ENCODE measurements at regions not wholly inside any gene's neighbourhood (a gene's known extent, or its start where the extent isn't known, plus 50 kb on each side); places are given as distances from the start of the nearest gene placed in this dataset.
"Not testable (repeated sequence)": the region's sequence is repeated elsewhere in the genome, so short reads cannot be mapped to it uniquely, and the experiment has no call there.

DNA sequence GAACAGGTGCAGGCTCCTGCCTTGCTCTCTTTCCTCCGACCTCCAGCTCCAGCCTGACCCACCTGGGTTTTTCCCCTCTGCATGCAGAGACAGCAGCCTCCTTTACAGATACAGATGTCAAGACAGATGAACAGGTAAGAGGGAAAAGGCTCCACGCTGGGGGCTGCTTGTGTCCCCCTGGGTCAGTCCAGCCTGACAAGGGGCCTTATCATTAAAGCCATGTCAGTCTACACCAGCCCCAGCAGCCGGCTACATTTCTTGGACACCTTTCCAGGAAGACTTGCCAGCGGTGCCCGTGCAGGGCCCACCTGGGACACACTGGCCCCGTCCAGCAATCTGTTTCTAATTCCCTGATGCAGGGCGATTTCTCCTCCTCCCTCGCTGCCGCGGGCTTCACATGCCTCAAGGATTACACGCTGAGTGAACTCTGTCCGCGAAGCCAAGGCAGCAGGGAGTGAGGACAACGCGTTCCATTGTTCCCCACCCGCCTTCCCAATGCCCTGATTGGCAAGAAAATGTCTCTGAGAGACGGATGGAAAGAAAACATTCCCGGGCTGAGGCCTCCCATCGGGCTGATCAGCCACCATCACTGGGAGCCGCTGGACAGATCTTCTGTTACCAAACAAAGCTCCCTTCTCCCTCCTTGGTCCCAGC, 184.7 kb downstream of the C16orf95 start:
- DNase-seq (ENCODE audit: low spot score), result no peak

DNA sequence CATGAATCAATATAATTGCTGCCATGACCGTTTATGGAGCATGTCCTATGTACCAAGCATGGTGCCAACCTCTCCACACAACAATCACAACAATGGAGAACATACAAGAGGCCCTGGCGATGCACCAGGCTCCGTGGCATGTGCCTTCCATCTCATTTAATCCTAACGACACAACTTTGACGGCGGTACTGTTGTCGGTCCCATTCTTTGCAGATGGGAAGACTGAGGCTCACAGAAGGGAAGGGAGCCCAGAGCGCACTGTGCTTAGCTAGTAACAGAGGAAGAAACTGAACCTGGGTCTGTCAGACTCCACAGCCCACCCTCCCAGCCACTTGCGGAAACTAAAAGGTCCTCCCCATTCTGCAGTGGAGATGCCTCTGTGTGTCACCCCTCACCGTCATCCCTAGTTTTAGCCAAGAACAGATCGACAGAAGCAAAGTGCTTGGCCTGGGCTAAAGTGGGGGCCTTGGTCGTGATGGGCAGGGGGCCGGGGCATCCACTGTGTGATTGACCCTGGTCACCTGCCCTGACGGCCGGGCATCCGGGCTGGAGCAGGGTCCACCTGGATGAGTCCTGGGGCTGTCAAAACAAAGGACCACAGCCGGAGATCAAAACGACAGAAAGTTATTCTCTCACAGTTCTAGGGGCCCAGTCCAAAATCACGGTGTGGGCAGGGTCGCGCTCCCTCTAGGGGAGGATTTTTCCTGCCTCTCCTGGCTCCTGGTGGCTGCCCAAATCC, 183.9 kb downstream of the C16orf95 start:
- DNase-seq (ENCODE audit: low spot score), result no peak

DNA sequence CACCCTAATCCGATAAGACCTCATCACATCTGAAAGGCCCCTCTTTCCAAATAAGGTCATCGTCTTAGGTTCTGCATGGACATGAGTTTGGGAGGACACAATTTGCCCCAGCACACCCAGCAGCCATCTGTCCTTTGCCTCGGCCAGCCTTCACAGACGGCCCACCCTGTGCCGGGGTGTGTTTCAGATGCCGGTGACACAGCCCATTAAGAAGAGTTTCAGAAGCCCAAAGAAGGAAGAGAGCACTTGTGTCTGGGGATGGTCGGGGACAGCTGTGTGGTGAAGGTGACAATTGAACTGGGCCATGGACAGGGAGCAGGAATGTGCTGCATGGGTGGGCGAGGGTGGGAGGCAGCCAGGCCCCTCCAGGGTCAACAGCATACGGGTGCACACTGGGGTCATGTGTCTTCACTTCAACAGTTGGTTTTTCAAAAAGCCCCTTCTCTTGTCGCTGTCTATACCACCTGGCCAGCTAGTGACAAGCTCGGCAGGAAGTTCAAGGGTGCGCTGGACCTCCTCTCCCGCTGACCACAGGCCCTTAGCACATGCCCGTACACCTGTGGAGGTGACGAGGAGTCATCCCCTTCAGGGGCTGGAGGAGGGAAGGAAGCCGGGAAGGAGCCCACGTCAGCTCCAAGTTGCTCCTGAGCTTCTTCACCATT, 183.1 kb downstream of the C16orf95 start:
- DNase-seq (ENCODE audit: low spot score), result no peak

- DNase-seq (ENCODE audit: low spot score), result no peak
These were observed 182.6 kb downstream of the C16orf95 start for GRCh38 chr16:87134628-87134995.

GRCh38 chr16:87135246-87136030, 181.8 kb downstream of the C16orf95 start:
- no peak for DNase-seq (ENCODE audit: low spot score)

GRCh38 chr16:87138316-87138715, 178.9 kb downstream of the C16orf95 start:
- no peak for DNase-seq (ENCODE audit: low spot score)

DNA sequence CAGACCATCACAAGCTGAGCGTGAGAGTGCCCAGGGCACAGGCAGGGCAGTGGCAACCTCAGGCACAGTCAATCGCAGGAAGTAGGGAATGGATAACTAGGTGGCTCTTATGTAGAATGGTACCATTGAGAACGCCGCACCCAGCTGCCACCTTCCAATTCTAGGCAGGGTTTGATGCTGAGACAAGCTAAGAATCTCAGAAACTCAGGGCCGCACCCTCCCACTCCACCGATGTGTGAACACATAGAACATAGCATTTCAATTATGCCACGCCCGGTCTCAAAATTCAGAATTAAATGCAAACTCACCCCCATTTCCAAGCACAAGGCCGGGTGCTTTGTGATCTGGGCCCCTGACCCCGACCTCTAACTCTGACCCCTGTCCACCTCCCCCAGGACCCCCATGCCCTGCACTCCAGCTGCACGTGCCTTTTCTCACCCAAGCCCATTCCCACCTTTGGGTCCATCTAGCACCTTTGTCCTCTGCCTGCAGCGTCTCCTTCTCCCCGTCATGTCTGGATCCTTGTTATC, 178.4 kb downstream of the C16orf95 start:
- no peak for DNase-seq (ENCODE audit: low spot score)

DNA sequence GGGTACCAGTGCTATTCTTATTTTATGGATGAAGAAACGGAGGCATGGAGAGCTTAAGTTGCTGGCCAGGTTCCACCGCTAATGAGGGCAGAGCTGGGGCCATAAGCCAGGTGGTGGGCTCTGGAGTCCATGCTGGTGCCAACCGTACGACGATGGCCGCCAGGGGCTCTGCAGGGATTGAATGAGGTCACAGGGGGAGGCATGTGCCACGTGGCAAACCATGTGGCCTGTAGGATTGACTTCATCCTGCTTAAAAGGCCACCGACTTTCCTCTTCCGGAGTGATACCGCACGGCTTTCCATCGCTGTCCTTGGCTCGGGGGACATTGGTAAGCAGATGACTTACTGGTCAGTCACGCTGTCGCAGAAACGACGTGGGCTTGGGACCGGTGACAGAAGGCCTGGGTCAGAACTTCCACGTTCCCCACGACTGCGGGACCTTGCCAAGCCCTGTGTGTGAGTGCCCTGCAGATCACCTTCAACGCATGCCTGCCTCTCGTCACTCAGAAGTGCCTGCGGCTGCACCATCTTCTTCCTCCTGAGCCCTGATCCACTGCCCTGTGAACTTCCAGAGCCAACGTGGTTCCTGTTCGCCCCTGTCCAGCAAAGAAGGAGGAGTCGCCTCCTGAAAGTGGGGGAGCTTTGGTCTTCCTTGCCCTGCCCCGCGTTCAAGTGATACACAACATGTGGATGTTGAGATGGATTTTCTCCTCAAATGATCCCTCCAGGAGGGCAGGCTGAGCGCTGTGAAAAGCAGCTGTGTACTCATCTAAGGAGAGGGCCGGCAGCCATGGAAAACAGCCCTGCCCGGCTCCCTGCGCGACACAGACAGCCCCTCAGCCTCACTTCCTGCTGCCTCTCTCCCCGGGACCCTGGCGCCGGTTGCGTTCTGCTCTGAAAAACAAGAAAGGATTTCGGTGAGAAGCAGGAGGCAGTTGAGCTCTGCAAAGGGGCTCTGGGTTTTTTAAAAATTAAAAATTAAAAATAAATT, 176.7 kb downstream of the C16orf95 start:
- DNase-seq (ENCODE audit: low spot score), result no peak

- no peak for DNase-seq (ENCODE audit: low spot score)
These were observed 175.8 kb downstream of the C16orf95 start for GRCh38 chr16:87141402-87141801.

DNA sequence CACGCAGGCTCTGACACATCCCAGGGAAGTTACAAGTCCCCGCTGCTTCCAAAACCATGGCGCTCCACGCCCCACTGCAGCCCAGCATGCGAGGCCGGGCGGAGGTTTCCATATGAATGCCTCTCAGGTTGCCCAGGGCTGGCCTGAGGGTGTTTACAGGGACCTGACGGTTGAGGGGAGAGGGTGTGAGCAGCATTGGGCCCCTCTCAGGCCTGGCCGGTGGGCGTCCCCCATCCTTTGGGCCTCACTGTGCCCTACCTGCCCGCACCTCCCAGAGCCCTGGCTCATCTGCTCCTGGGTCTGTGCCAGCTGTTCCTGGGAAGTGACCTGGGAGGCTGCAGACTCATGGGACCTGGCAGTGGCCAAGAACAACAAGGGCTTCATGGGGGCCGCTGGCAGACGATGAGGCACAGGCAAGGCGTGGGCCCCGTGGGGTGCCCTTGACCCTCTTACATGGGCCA, 173.5 kb downstream of the C16orf95 start:
- DNase-seq (ENCODE audit: low spot score), result no peak

DNA sequence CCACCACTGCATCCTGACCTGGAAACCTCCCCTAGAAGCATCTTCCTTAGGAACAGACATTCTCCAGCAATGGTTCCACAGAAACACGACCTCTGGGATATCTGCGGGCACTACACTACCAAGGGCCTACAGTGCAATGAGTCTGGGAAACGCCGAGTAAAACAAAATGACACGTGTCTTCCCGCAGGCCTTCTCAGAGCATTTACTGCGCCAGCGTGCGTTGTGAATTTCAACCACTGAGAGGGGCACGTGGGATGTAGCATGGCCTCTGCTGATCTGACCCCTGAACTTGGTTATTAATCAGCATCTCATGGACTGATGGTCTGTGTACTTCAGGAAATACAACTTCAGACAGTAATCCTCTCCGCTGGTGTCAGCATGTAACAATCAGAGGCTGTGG, 173.0 kb downstream of the C16orf95 start:
- no peak for DNase-seq (ENCODE audit: low spot score)

GRCh38 chr16:87145181-87146176, 171.7 kb downstream of the C16orf95 start:
- no peak for DNase-seq (ENCODE audit: low spot score)

GRCh38 chr16:87146676-87147075, 170.5 kb downstream of the C16orf95 start:
- no peak for DNase-seq (ENCODE audit: low spot score)

GRCh38 chr16:87149051-87149450, 168.1 kb downstream of the C16orf95 start:
- no peak for DNase-seq (ENCODE audit: low spot score)

- no peak for DNase-seq (ENCODE audit: low spot score)
These were observed 166.9 kb downstream of the C16orf95 start for GRCh38 chr16:87150262-87150661.

- DNase-seq (ENCODE audit: low spot score), result no peak
These were observed 166.4 kb downstream of the C16orf95 start for GRCh38 chr16:87150681-87151280.

DNA sequence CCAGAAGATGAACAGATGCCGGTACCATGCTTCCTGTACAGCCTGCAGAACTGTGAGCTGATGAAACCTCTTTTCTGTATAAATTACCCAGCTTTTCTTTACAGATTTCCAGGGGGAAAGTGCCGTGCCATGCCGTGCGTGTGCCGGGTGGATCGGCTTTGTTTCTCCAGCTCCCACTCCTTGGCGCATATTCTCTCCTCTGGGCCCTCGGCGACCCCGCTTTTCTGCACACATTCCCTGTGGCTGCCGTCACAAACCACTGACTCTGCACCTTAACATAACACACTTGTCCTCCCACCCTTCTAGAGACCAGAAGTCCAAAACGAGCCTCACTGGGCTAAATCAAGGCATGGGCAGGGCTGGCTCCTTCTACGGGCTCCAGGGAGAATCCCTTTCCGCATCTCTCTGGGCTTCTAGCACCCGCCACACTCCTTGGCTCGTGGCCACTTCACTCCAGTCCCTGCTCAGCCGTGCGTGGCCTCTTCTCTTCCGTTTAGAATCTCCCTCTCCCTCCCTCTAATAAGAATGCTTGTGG, 164.9 kb downstream of the C16orf95 start:
- no peak for DNase-seq (ENCODE audit: low spot score)

GRCh38 chr16:87153326-87153725, 163.9 kb downstream of the C16orf95 start:
- DNase-seq (ENCODE audit: low spot score), result no peak

- not testable (repeated sequence) for DNase-seq (ENCODE audit: low spot score)
These were observed 161.9 kb downstream of the C16orf95 start for GRCh38 chr16:87155315-87155714.
